ENCODE measurements at regions not wholly inside any gene's neighbourhood (a gene's known extent, or its start where the extent isn't known, plus 50 kb on each side); places are given as distances from the start of the nearest gene placed in this dataset.

- DNase-seq (ENCODE audit: low read depth), result no peak
- in situ Hi-C loops (cut with HindIII; ENCODE audit: low pct_unique_long_range_greater_than_20kb, low sequenced_read_pairs), result no loop called here
Measured at GRCh38 chr2:175557810-175558377, 376.4 kb upstream of the ATP5MC3 start.

GRCh38 chr2:175553910-175554309 is 372.4 kb upstream of the ATP5MC3 start:
- DNase-seq (ENCODE audit: low read depth), result no peak
- in situ Hi-C loops (cut with HindIII; ENCODE audit: low pct_unique_long_range_greater_than_20kb, low sequenced_read_pairs), result no loop called here

GRCh38 chr2:175552902-175553301 is 371.4 kb upstream of the ATP5MC3 start:
- in situ Hi-C loops (cut with HindIII; ENCODE audit: low pct_unique_long_range_greater_than_20kb, low sequenced_read_pairs), result no loop called here
- no peak for DNase-seq (ENCODE audit: low read depth)

GRCh38 chr2:175540421-175540820 is 358.9 kb upstream of the ATP5MC3 start:
- in situ Hi-C loops (cut with HindIII; ENCODE audit: low pct_unique_long_range_greater_than_20kb, low sequenced_read_pairs), result no loop called here
- DNase-seq (ENCODE audit: low read depth), result no peak

GRCh38 chr2:175539122-175539521 is 357.6 kb upstream of the ATP5MC3 start:
- in situ Hi-C loops (cut with HindIII; ENCODE audit: low pct_unique_long_range_greater_than_20kb, low sequenced_read_pairs), result no loop called here
- DNase-seq (ENCODE audit: low read depth), result no peak

GRCh38 chr2:175536059-175536458 is 354.5 kb upstream of the ATP5MC3 start:
- in situ Hi-C loops (cut with HindIII; ENCODE audit: low pct_unique_long_range_greater_than_20kb, low sequenced_read_pairs), result no loop called here
- no peak for DNase-seq (ENCODE audit: low read depth)

GRCh38 chr2:175535631-175536030 is 354.1 kb upstream of the ATP5MC3 start:
- DNase-seq (ENCODE audit: low read depth), result no peak
- in situ Hi-C loops (cut with HindIII; ENCODE audit: low pct_unique_long_range_greater_than_20kb, low sequenced_read_pairs), result no loop called here

- in situ Hi-C loops (cut with HindIII; ENCODE audit: low pct_unique_long_range_greater_than_20kb, low sequenced_read_pairs), result no loop called here
- no peak for DNase-seq (ENCODE audit: low read depth)
Measured at GRCh38 chr2:175525975-175526374, 344.5 kb upstream of the ATP5MC3 start.

GRCh38 chr2:175523001-175523400 is 341.5 kb upstream of the ATP5MC3 start:
- no peak for DNase-seq (ENCODE audit: low read depth)
- in situ Hi-C loops (cut with HindIII; ENCODE audit: low pct_unique_long_range_greater_than_20kb, low sequenced_read_pairs), result no loop called here

GRCh38 chr2:175518206-175518605 is 336.7 kb upstream of the ATP5MC3 start:
- no peak for DNase-seq (ENCODE audit: low read depth)
- in situ Hi-C loops (cut with HindIII; ENCODE audit: low pct_unique_long_range_greater_than_20kb, low sequenced_read_pairs), result no loop called here

- in situ Hi-C loops (cut with HindIII; ENCODE audit: low pct_unique_long_range_greater_than_20kb, low sequenced_read_pairs), result no loop called here
- DNase-seq (ENCODE audit: low read depth), result no peak
Measured at GRCh38 chr2:175516555-175516954, 335.0 kb upstream of the ATP5MC3 start.

GRCh38 chr2:175500255-175500654 is 318.7 kb upstream of the ATP5MC3 start:
- no peak for DNase-seq (ENCODE audit: low read depth)
- in situ Hi-C loops (cut with HindIII; ENCODE audit: low pct_unique_long_range_greater_than_20kb, low sequenced_read_pairs), result no loop called here

- in situ Hi-C loops (cut with HindIII; ENCODE audit: low pct_unique_long_range_greater_than_20kb, low sequenced_read_pairs), result no loop called here
Measured at GRCh38 chr2:175490360-175490791, 308.9 kb upstream of the ATP5MC3 start.

GRCh38 chr2:175478096-175478768 is 296.7 kb upstream of the ATP5MC3 start:
- in situ Hi-C loops (cut with HindIII; ENCODE audit: low pct_unique_long_range_greater_than_20kb, low sequenced_read_pairs), result no loop called here

More at GRCh38 chr2:175490360-175490791, 308.9 kb upstream of the ATP5MC3 start:
- DNase-seq (ENCODE audit: low read depth), result peak; percentile 21

GRCh38 chr2:175476948-175477347 is 295.4 kb upstream of the ATP5MC3 start:
- in situ Hi-C loops (cut with HindIII; ENCODE audit: low pct_unique_long_range_greater_than_20kb, low sequenced_read_pairs), result no loop called here
- no peak for DNase-seq (ENCODE audit: low read depth)

More at GRCh38 chr2:175478096-175478768, 296.7 kb upstream of the ATP5MC3 start:
- peak; percentile 7 for DNase-seq (ENCODE audit: low read depth)

- no peak for DNase-seq (ENCODE audit: low read depth)
- in situ Hi-C loops (cut with HindIII; ENCODE audit: low pct_unique_long_range_greater_than_20kb, low sequenced_read_pairs), result no loop called here
Measured at GRCh38 chr2:175476374-175476773, 294.9 kb upstream of the ATP5MC3 start.

GRCh38 chr2:175475130-175475529 is 293.6 kb upstream of the ATP5MC3 start:
- DNase-seq (ENCODE audit: low read depth), result no peak
- in situ Hi-C loops (cut with HindIII; ENCODE audit: low pct_unique_long_range_greater_than_20kb, low sequenced_read_pairs), result no loop called here

GRCh38 chr2:175468431-175469098 is 287.1 kb upstream of the ATP5MC3 start:
- in situ Hi-C loops (cut with HindIII; ENCODE audit: low pct_unique_long_range_greater_than_20kb, low sequenced_read_pairs), result no loop called here
- DNase-seq (ENCODE audit: low read depth), result no peak

GRCh38 chr2:175465101-175465500 is 283.6 kb upstream of the ATP5MC3 start:
- in situ Hi-C loops (cut with HindIII; ENCODE audit: low pct_unique_long_range_greater_than_20kb, low sequenced_read_pairs), result no loop called here
- DNase-seq (ENCODE audit: low read depth), result no peak

- in situ Hi-C loops (cut with HindIII; ENCODE audit: low pct_unique_long_range_greater_than_20kb, low sequenced_read_pairs), result no loop called here
- DNase-seq (ENCODE audit: low read depth), result no peak
Measured at GRCh38 chr2:175464311-175464670, 282.8 kb upstream of the ATP5MC3 start.
